ENCODE measurements at regions not wholly inside any gene's neighbourhood (a gene's known extent, or its start where the extent isn't known, plus 50 kb on each side); places are given as distances from the start of the nearest gene placed in this dataset.

DNA sequence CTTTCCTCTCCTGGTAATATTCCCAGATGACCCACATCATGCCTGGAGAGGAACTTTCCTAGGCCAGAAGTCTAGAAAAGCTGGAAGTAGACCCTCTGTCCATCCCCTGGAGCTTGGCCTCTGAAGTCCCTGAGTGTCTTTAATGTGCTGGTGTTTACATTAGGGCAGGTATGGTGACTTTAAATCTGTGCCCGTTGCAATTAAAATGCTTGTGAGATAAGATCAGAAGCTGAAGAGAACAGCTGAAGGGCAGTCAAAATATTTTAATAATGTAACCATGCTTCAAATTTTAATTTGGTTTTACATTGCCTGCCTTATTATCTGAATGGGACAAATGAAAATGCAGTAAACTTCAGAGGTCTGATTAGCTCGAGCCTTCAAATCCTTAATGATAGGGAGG, 1022.5 kb downstream of the BCL11B start:
- CTCF ChIA-PET = no interaction called here
- Mint-ChIP-seq H3K4me1 (ENCODE audit: low read depth, unreplicated experiment) (no peaks in the 10 kb centered on the region), H3K4me3 (ENCODE audit: unreplicated experiment) (no peak overlapping the region), H3K36me3 (ENCODE audit: insufficient read depth, unreplicated experiment) (no peaks in the 10 kb centered on the region), H3K9me3 (ENCODE audit: unreplicated experiment) (no peaks in the 10 kb centered on the region), H3K27me3 (ENCODE audit: insufficient read depth, unreplicated experiment) (peaks cover 6% of the 10 kb centered on the region), H3K27ac (ENCODE audit: unreplicated experiment) (no peak overlapping the region)
- POLR2A ChIA-PET = no interaction called here
- H3K27me3 ChIP-seq (replicated peaks; ENCODE audit: control insufficient read depth, insufficient read depth, low read length) = no peaks in the 10 kb centered on the region
- no peaks in the 10 kb centered on the region for H3K36me3 ChIP-seq (ENCODE audit: control insufficient read depth, insufficient read depth, low read length)
- no peak for DNase-seq
- BruUV-seq (replicated peaks) = no TSS peak
- H3K9me3 ChIP-seq = no peaks in the 10 kb centered on the region
- TF ChIP-seq CTCF (IDR thresholded peaks at IDR 0.05; ENCODE audit: insufficient read depth in 1 of 2, low read depth in 1 of 2, low read length in 1 of 2, severe bottlenecking in 1 of 2, unreplicated experiment in 1 of 2) = no peak
- H3K4me1 ChIP-seq = no peaks in the 10 kb centered on the region
- H3K4me3 ChIP-seq (ENCODE audit: low read depth, low read length) = no peak overlapping the region
- intact Hi-C loops (cut with micrococcal nuclease; ENCODE audit: unreplicated experiment) = no loop called here

- no peak for TF ChIP-seq CTCF (IDR thresholded peaks at IDR 0.05; ENCODE audit: insufficient read depth in 1 of 2, low read depth in 1 of 2, low read length in 1 of 2, severe bottlenecking in 1 of 2, unreplicated experiment in 1 of 2)
- no peaks in the 10 kb centered on the region for H3K9me3 Mint-ChIP-seq (ENCODE audit: unreplicated experiment)
- CTCF ChIA-PET = no interaction called here
- Histone ChIP-seq H3K9me3 (no peaks in the 10 kb centered on the region), H3K27me3 (replicated peaks; ENCODE audit: control insufficient read depth, insufficient read depth, low read length) (no peaks in the 10 kb centered on the region), H3K36me3 (ENCODE audit: control insufficient read depth, insufficient read depth, low read length) (no peaks in the 10 kb centered on the region), H3K4me3 (ENCODE audit: low read depth, low read length) (no peak overlapping the region), H3K4me1 (no peaks in the 10 kb centered on the region)
- no peak overlapping the region for H3K27ac Mint-ChIP-seq (ENCODE audit: unreplicated experiment)
- no peak for DNase-seq
- H3K4me1 Mint-ChIP-seq (ENCODE audit: low read depth, unreplicated experiment) = no peaks in the 10 kb centered on the region
- intact Hi-C loops (cut with micrococcal nuclease; ENCODE audit: unreplicated experiment) = no loop called here
- H3K4me3 Mint-ChIP-seq (ENCODE audit: unreplicated experiment) = no peak overlapping the region
- H3K27me3 Mint-ChIP-seq (ENCODE audit: insufficient read depth, unreplicated experiment) = peaks cover 3% of the 10 kb centered on the region
- no peaks in the 10 kb centered on the region for H3K36me3 Mint-ChIP-seq (ENCODE audit: insufficient read depth, unreplicated experiment)
- BruUV-seq (replicated peaks) = no TSS peak
- POLR2A ChIA-PET = no interaction called here
Measured at GRCh38 chr14:98252820-98253219, 1019.2 kb downstream of the BCL11B start.

DNA sequence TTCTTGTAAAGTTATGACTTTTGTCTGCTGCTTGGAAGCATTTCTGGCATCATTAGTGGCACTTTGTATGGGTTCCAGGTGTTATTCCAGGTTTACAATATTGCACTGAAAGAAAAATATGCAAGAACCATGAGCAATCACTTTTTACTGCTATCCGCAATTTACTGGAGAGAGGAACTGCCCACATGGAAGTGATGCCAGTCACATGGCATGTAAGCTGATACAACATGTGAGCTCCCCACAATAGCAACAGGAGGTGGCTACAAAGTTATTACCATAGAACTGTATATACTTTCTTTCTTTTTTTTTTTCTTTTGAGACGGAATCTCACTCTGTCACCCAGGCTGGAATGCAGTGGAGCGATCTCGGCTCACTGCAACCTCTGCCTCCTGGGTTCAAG, 1012.1 kb downstream of the BCL11B start:
- no peaks in the 10 kb centered on the region for H3K4me1 Mint-ChIP-seq (ENCODE audit: low read depth, unreplicated experiment)
- intact Hi-C loops (cut with micrococcal nuclease; ENCODE audit: unreplicated experiment) = no loop called here

More for the DNA sequence above, 1012.1 kb downstream of the BCL11B start:
- Histone ChIP-seq H3K9me3 (no peaks in the 10 kb centered on the region), H3K4me3 (ENCODE audit: low read depth, low read length) (no peak overlapping the region), H3K4me1 (no peaks in the 10 kb centered on the region), H3K36me3 (ENCODE audit: control insufficient read depth, insufficient read depth, low read length) (no peaks in the 10 kb centered on the region), H3K27me3 (replicated peaks; ENCODE audit: control insufficient read depth, insufficient read depth, low read length) (no peaks in the 10 kb centered on the region)
- Mint-ChIP-seq H3K27ac (ENCODE audit: unreplicated experiment) (no peak overlapping the region), H3K9me3 (ENCODE audit: unreplicated experiment) (no peaks in the 10 kb centered on the region), H3K36me3 (ENCODE audit: insufficient read depth, unreplicated experiment) (no peaks in the 10 kb centered on the region), H3K27me3 (ENCODE audit: insufficient read depth, unreplicated experiment) (no peaks in the 10 kb centered on the region), H3K4me3 (ENCODE audit: unreplicated experiment) (no peak overlapping the region)
- CTCF ChIA-PET = no interaction called here
- TF ChIP-seq CTCF (IDR thresholded peaks at IDR 0.05; ENCODE audit: insufficient read depth in 1 of 2, low read depth in 1 of 2, low read length in 1 of 2, severe bottlenecking in 1 of 2, unreplicated experiment in 1 of 2) = no peak
- POLR2A ChIA-PET = interaction anchor here (0.6 kb wide), 1 partner anchor 1221 kb away, joined by 5 read pairs; the partner anchor contains the start of gene SETD3
- no peak for DNase-seq
- BruUV-seq (replicated peaks) = no TSS peak

Measured in Caco-2 (cell line).